ENCODE measurements at regions not wholly inside any gene's neighbourhood (a gene's known extent, or its start where the extent isn't known, plus 50 kb on each side); places are given as distances from the start of the nearest gene placed in this dataset.
"Not testable (repeated sequence)": the region's sequence is repeated elsewhere in the genome, so short reads cannot be mapped to it uniquely, and the experiment has no call there.

- no peak for DNase-seq (ENCODE audit: low read depth in 4 of 4, low spot score in 3 of 4)
Measured at GRCh38 chr11:90756617-90757016, 533.8 kb upstream of the CHORDC1 start.

DNA sequence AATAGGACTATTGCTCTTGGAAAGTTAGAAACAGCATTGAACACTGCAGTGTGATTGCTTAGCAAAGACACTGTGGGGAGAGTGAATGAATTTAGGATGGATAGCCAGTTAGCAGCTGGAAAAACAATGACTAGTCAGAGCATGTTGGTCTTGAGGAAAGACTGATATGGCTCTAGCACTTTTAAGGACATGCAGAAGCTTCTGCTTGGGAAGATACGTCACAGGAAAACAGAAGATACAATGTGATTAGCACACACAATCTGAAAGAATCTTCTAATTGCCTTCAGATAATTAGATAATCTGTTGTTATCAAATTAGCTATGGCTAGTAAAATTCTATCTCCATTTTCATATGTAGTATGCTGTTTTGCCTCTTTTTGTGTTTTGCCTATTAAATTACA, 530.7 kb upstream of the CHORDC1 start:
- DNase-seq (ENCODE audit: low read depth in 4 of 4, low spot score in 3 of 4): no peak

- no peak for DNase-seq (ENCODE audit: low read depth in 4 of 4, low spot score in 3 of 4)
Measured at GRCh38 chr11:90747057-90747456, 524.2 kb upstream of the CHORDC1 start.

GRCh38 chr11:90744169-90744568, 521.3 kb upstream of the CHORDC1 start:
- DNase-seq (ENCODE audit: low read depth in 4 of 4, low spot score in 3 of 4): no peak

DNA sequence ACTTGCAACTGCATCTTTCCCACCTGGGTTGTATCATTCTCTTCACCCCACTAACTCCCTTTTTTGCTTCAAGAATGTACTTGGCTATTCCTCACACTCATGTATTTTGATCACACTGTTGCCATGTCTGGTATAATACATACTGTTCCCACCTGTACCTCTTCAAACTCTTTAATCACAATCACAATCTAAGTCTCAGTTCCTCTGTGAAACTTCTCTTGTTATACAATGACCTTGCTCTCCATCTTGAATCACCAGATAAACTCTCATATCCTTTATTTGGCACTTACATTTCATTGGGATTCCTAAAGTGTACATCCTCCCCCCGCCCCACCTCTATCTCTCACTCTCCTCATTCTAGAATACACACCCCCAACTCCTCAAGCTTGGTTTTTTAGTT, 516.0 kb upstream of the CHORDC1 start:
- DNase-seq (ENCODE audit: low read depth in 4 of 4, low spot score in 3 of 4): no peak

- peak; percentile 47 to 72 (median 58) for DNase-seq (ENCODE audit: low read depth in 4 of 4, low spot score in 3 of 4)
Measured at GRCh38 chr11:90737444-90738050, 514.7 kb upstream of the CHORDC1 start.

DNA sequence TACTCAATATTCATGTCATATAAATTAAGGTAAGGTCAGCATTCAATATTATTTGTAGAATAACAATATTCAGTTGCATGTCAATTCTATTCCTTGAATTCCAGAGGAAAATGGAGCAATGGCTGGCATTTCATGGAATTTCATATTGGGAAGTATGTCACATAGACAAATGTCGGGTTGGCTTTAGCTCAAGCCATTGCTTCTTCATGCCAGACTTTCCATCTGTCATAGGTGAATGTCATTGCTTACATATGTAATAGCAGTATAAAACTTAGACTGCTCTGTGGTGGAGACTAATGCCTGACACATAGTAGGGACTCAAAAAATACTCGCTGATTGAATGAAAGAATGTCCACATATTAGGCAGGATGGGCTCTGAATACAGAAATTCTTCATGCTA, 509.6 kb upstream of the CHORDC1 start:
- DNase-seq (ENCODE audit: low read depth in 4 of 4, low spot score in 3 of 4): no peak

GRCh38 chr11:90723475-90723874, 500.6 kb upstream of the CHORDC1 start:
- no peak for DNase-seq (ENCODE audit: low read depth in 4 of 4, low spot score in 3 of 4)

DNA sequence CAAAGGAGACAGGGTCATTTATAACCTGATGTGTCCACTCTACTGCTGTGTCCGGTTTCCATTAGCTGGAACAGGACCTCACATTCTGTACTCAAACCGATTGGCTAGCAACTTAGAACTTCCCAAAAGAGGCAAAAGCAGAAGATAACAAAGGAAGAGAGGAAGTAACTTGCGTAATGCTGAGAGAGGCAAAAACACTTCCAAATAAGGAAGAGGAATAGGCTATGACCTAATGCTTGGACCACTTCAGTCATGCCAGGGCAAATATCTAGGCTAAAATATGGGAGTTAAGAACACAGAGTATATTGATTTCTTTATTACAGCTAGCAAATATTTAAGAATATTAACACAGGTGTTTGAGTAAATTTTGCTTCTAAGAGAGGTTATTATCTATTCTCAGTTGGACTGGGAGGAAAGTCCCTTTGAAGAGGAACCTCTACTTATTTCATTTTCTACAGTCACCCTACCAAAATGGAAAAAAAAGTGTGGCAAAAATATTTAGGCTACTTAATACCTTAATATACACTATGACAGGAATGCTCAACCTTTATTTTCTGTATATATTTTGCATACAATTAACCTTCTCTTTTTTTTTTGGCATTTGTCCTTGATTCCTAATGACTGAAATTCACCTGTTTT, 499.8 kb upstream of the CHORDC1 start:
- DNase-seq (ENCODE audit: low read depth in 4 of 4, low spot score in 3 of 4): no peak

DNA sequence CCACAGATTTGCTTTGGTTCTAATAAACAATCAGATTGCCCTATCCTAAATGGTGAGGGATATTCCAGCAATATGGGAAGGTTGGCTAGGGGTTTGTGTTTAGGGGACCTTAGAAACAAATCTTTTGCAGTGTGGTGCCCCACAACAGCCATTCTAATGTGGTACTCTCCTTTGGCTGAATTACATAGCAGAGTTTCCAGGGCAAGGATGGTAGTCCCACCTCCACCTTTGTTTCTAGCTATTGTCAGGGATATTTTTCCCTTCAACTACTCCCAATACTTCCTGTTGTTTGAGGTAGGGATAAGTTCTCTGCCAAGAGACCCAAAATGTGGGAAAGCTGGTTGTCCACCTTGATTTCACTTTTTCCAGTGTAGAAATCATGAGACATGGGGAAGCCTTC, 494.7 kb upstream of the CHORDC1 start:
- no peak for DNase-seq (ENCODE audit: low read depth in 4 of 4, low spot score in 3 of 4)

DNA sequence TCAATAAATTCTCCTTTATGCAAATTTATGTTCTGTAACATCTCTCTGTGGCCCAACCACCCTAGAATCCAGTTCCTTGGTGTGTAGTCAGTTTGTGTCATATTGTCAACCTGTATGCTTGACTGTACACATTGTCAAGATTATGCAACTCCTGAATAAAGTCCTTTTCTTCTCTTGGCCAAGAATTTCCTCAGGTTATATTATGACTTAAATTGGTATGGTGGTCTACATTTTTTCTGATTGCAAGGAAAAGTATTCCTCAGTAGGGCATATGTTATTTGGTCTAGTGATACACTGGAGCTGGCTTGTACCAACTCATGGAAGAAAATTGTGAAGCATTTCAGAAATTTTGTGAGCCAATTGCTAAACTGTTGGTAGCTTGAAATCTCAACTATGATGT, 482.8 kb upstream of the CHORDC1 start:
- DNase-seq (ENCODE audit: low read depth in 4 of 4, low spot score in 3 of 4): no peak

GRCh38 chr11:90704510-90704909, 481.7 kb upstream of the CHORDC1 start:
- no peak for DNase-seq (ENCODE audit: low read depth in 4 of 4, low spot score in 3 of 4)

- DNase-seq (ENCODE audit: low read depth in 4 of 4, low spot score in 3 of 4): no peak
Measured at GRCh38 chr11:90701716-90702115, 478.9 kb upstream of the CHORDC1 start.

- no peak for DNase-seq (ENCODE audit: low read depth in 4 of 4, low spot score in 3 of 4)
Measured at GRCh38 chr11:90700789-90701439, 478.1 kb upstream of the CHORDC1 start.

- no peak for DNase-seq (ENCODE audit: low read depth in 4 of 4, low spot score in 3 of 4)
Measured at GRCh38 chr11:90699791-90700400, 477.0 kb upstream of the CHORDC1 start.

DNA sequence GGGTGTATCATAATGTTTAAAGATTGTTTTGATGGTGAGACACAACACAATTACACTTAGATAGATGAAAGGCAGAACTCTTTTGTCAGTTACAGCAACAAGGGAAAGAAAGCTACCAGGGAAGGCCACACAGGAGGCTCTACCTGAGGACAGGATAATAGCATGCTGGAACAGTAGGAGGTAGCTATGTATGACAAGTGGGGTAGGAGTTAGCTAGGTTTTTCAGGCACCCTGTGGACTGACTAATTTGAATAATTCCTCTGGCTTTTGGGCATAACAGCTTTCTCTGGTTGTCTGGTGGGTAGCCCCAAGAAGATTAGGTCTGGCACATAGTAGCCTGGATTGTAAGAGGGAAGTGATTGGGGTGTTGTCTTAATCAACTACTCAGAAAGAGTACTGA, 475.4 kb upstream of the CHORDC1 start:
- DNase-seq (ENCODE audit: low read depth in 4 of 4, low spot score in 3 of 4): no peak

DNA sequence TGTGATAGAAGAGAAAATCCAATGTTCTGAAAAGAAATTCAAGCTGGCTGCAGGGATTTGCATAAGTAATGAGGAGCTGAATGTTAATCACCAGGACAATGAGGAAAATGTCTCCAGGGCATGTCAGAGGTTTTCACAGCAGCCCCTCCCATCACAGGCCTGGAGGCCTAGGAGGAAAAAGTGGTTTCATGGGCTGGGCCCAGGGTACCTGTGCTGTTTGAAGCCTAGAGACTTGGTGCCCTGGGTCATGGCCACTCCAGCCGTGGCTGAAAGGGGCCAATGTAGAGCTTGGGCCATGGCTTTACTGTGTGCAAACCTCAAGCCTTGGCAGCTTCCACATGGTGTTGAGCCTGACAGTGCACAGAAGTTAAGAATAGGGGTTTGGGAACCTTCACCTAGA, 452.6 kb upstream of the CHORDC1 start:
- DNase-seq (ENCODE audit: low read depth in 4 of 4, low spot score in 3 of 4): not testable (repeated sequence)

DNA sequence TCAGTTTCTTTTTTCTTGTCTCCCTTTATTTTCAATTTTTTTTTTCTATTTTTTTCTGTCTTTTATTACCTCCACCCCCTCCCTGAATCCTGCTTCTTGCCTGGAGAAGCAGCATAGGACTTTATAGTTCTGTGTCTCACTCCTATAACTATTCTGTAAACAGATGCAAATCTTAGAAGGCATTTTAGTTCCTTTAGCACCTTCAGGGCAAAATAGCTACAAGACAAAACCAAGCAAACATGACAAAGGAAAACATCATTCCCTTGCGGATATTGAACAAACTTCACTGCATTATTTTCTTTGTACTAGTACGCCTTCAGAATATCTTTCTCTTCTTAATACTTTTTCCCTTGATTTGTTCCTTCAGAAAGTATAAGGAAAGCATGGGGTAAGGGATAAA, 446.2 kb upstream of the CHORDC1 start:
- no peak for DNase-seq (ENCODE audit: low read depth in 4 of 4, low spot score in 3 of 4)

DNA sequence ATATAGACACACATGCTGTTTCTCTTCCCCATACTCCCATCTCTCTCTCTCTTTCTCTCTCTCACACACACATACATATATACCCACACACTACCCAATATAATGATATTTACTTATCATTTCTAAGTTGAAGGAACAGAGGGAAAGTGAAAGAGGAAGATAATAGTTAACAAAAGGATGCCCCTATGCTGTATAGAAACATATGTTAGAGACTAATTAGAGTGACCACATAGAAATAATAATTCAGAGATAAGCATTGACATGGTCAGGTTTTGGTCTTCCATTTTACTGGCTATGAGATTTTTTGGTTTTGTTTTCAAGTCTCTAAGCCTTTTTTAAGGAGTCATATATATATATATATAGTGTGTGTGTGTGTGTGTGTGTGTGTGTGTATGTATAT, 445.7 kb upstream of the CHORDC1 start:
- DNase-seq (ENCODE audit: low read depth in 4 of 4, low spot score in 3 of 4): no peak

DNA sequence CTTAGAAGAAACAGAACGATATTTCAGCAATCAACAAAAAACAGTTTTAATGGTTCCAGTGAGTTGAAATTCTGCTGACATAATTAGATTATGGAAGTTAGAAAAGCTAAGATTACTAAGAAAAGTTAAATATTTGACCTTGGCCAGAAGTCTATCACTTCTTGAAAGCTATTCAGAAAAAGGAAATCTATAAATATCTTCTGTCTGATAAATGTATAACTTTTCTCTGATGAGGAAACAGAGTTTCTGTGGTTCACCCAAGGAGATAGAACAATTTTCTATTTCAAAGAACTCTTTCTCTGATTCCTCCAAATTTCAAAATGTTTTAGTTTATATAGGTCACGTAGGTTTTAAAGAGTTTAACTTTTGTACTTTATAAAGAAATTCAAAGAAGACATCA, 438.4 kb upstream of the CHORDC1 start:
- no peak for DNase-seq (ENCODE audit: low read depth in 4 of 4, low spot score in 3 of 4)

DNA sequence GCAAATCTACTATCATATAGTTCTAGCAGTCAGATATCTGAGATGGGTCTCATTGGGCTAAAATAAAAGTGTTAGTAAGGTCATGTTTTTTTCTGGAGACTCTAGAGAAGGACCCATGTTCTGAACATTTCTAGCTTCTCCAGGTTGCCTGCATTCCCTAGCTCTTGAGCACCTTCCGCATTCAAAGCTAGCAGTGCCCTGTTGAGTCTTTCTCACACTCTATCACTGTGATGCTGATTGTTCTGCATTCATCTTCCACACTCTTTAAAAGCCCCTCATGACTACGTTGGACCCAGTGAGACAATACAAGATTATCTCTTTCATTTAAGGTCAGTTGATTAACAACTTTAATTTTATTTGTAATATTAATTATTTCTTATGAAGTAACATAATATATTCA, 433.3 kb upstream of the CHORDC1 start:
- no peak for DNase-seq (ENCODE audit: low read depth in 4 of 4, low spot score in 3 of 4)

GRCh38 chr11:90650153-90650552, 427.3 kb upstream of the CHORDC1 start:
- DNase-seq (ENCODE audit: low read depth in 4 of 4, low spot score in 3 of 4): no peak

Data from left renal pelvis (tissue), 4 donors.